ENCODE measurements at regions not wholly inside any gene's neighbourhood (a gene's known extent, or its start where the extent isn't known, plus 50 kb on each side); places are given as distances from the start of the nearest gene placed in this dataset.

DNA sequence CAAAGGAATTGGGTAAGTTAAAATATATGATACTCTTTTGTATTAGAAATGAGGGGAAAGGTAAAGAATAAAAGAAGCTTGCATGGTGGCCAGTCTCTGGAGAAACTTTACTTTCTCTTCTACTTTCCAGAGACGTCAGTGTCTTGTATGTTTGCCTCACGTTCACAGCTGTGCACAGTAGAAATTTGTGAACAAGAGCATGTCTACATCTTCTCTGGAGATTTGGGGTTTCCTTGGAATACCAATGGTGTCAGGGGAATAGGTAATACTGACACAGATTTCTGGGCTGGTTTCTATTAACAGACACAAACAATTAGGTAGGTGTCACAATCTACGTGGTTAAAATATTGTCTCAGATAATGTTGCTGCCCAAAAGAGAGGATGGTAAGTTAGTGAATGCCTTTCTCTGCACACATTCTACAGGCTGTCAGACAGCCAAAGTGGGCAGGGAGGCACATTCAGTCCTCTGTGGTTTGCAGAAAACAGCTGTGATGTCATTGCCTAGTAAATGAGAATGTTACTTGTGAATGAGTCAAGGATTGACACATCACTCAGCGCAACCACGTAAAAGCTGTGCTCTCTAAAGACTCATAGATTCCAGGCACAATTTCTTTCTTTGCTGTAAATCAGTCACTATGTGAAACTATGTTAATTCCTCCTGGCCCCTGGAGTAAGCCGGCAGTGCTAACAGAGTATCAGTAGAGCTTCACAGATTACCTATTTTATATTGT is 397.1 kb downstream of the MAN2A1 start:
- TF ChIP-seq CTCF (IDR thresholded peaks at IDR 0.05) (no peak), POLR2A (IDR thresholded peaks at IDR 0.05) (no peak)

All from adrenal gland (tissue), 5 donors.